CD4-positive, alpha-beta T cell treated with Interleukin-17A for 1 hour (primary cell): ENCODE measurements at regions not wholly inside any gene's neighbourhood (a gene's known extent, or its start where the extent isn't known, plus 50 kb on each side); places are given as distances from the start of the nearest gene placed in this dataset.

Experiments
- DNase-seq: peaks from one replicate; pipeline ENCODE4 v3.0.0-alpha.2; 2020

- DNase-seq: no peak
These were observed 82.8 kb downstream of the INHBB start for GRCh38 chr2:120428748-120429147.

GRCh38 chr2:120429586-120430500 lies 83.9 kb downstream of the INHBB start:
- no peak for DNase-seq

GRCh38 chr2:120430501-120430830 lies 84.5 kb downstream of the INHBB start:
- DNase-seq: no peak

GRCh38 chr2:120430957-120431356 lies 85.0 kb downstream of the INHBB start:
- DNase-seq: no peak

- DNase-seq: no peak
These were observed 85.7 kb downstream of the INHBB start for GRCh38 chr2:120431386-120432292.

- no peak for DNase-seq
These were observed 86.5 kb downstream of the INHBB start for GRCh38 chr2:120432293-120432975.

GRCh38 chr2:120432976-120433815 lies 87.3 kb downstream of the INHBB start:
- no peak for DNase-seq

GRCh38 chr2:120433816-120434290 lies 87.9 kb downstream of the INHBB start:
- DNase-seq: no peak

- no peak for DNase-seq
These were observed 88.8 kb downstream of the INHBB start for GRCh38 chr2:120434492-120435308.

- no peak for DNase-seq
These were observed 89.9 kb downstream of the INHBB start for GRCh38 chr2:120435671-120436459.

GRCh38 chr2:120436460-120436739 lies 90.5 kb downstream of the INHBB start:
- DNase-seq: no peak

GRCh38 chr2:120436885-120437603 lies 91.1 kb downstream of the INHBB start:
- no peak for DNase-seq

- DNase-seq: no peak
These were observed 91.7 kb downstream of the INHBB start for GRCh38 chr2:120437604-120438000.

GRCh38 chr2:120438301-120439066 lies 92.5 kb downstream of the INHBB start:
- DNase-seq: no peak

- no peak for DNase-seq
These were observed 93.1 kb downstream of the INHBB start for GRCh38 chr2:120439067-120439368.

GRCh38 chr2:120439637-120440384 lies 93.9 kb downstream of the INHBB start:
- no peak for DNase-seq

GRCh38 chr2:120440521-120441350 lies 94.8 kb downstream of the INHBB start:
- no peak for DNase-seq

- no peak for DNase-seq
These were observed 95.4 kb downstream of the INHBB start for GRCh38 chr2:120441351-120441700.
